Panc1 (cell line): ENCODE measurements at regions not wholly inside any gene's neighbourhood (a gene's known extent, or its start where the extent isn't known, plus 50 kb on each side); places are given as distances from the start of the nearest gene placed in this dataset.
"Not testable (repeated sequence)": the region's sequence is repeated elsewhere in the genome, so short reads cannot be mapped to it uniquely, and the experiment has no call there.

Source experiments
- ATAC-seq: fragments of 200-7000 bp; cut with Tn5 transposase; 2 replicates; pipeline ENCODE4 v1.9.1; 2020; ENCODE audit warnings: mild to moderate bottlenecking, moderate library complexity
- BruUV-seq: library from RNA; stranded (reverse); fragments of 400-500 nt; replicated peaks from 2 replicates; lab custom pipeline; 2021; lab: Mats Ljungman, UMichigan
- CTCF ChIA-PET: fragments of 300-600 bp; sonication (Branson Sonifier 250); formaldehyde crosslinking; loops from one replicate; lab custom pipeline; 2022; ENCODE audit warnings: antibody characterized with exemption; lab: Charles Lee
- POLR2A ChIA-PET: fragments of 300-600 bp; sonication (Branson Sonifier 250); formaldehyde crosslinking; loops from one replicate; lab custom pipeline; 2022; ENCODE audit warnings: antibody characterized with exemption; lab: Charles Lee
- DNase-seq: peaks from one replicate; pipeline ENCODE4 v3.0.0-alpha.2; 2010; ENCODE audit warnings: low read depth, low spot score
- H3K27ac ChIP-seq: 2 replicates; pipeline ENCODE4 v1.5.1; 2011; ENCODE audit warnings: mild to moderate bottlenecking, low read length, inconsistent platforms
- H3K27me3 ChIP-seq: fragments of 200-500 bp; sonication (Bioruptor generic); 2 replicates; pipeline ENCODE4 v1.6.0; 2014; ENCODE audit warnings: low read length, inconsistent platforms; ENCODE audit not compliant: control insufficient read depth, insufficient read depth
- H3K36me3 ChIP-seq: fragments of 200-500 bp; sonication (Bioruptor generic); 2 replicates; pipeline ENCODE4 v1.5.1; 2014; ENCODE audit warnings: inconsistent platforms, mild to moderate bottlenecking, low read length, moderate library complexity; ENCODE audit not compliant: control insufficient read depth, insufficient read depth
- H3K4me1 ChIP-seq: 2 replicates; pipeline ENCODE4 v1.5.1; 2011; ENCODE audit warnings: inconsistent platforms, mild to moderate bottlenecking, low read length, moderate library complexity; ENCODE audit not compliant: control insufficient read depth, insufficient read depth
- H3K4me3 ChIP-seq, 2 experiments: 2 replicates each; pipeline ENCODE4 v1.5.1; 2011 to 2012; ENCODE audit warnings: low read depth in 2 of 2, low read length in 2 of 2, mild to moderate bottlenecking in 2 of 2, inconsistent platforms in 1 of 2, moderate library complexity in 1 of 2
- H3K9me3 ChIP-seq: fragments of 200-500 bp; sonication (Bioruptor generic); 2 replicates; pipeline ENCODE4 v1.5.1; 2014; ENCODE audit warnings: low read depth, mild to moderate bottlenecking, inconsistent platforms, low read length, moderate library complexity; ENCODE audit not compliant: control insufficient read depth, insufficient read depth
- POLR2AphosphoS5 ChIP-seq: IDR thresholded peaks from 2 replicates; pipeline ENCODE4 v1.6.1; 2012; ENCODE audit warnings: mild to moderate bottlenecking, low read depth, low read length, moderate library complexity
- SIN3A ChIP-seq: IDR thresholded peaks from 2 replicates; pipeline ENCODE4 v1.6.1; 2012; ENCODE audit warnings: low read depth, mild to moderate bottlenecking, low read length, moderate library complexity, borderline replicate concordance; ENCODE audit not compliant: insufficient read depth
- TCF7L2 ChIP-seq: IDR thresholded peaks from 2 replicates; pipeline ENCODE4 v1.6.1; 2011; ENCODE audit warnings: mild to moderate bottlenecking, low read depth, low read length, inconsistent platforms
- in situ Hi-C: cut with HindIII; loops from 2 replicates; pipeline ENCODE4 v1.10.0; 2016; ENCODE audit warnings: low sequenced_read_pairs, low pct_unique_long_range_greater_than_20kb
- intact Hi-C: fragments of 100-400 bp; cut with micrococcal nuclease; formaldehyde crosslinking; loops from one replicate; pipeline ENCODE4 v1.10.0; 2022; ENCODE audit not compliant: unreplicated experiment
- TF ChIP-seq, protein P1 (sequence below), 2 experiments: IDR thresholded peaks; 2 replicates each; pipeline ENCODE4 v1.6.1; 2011 to 2012; ENCODE audit warnings: low read depth in 2 of 2, control low read depth in 1 of 2, low read length in 1 of 2, mild to moderate bottlenecking in 1 of 2, moderate library complexity in 1 of 2; ENCODE audit not compliant: insufficient read depth in 1 of 2
- TF ChIP-seq, protein P2 (sequence below): fragments of 450-650 bp; IDR thresholded peaks from 2 replicates; pipeline ENCODE4 v1.5.1; 2017; ENCODE audit warnings: mild to moderate bottlenecking

DNA sequence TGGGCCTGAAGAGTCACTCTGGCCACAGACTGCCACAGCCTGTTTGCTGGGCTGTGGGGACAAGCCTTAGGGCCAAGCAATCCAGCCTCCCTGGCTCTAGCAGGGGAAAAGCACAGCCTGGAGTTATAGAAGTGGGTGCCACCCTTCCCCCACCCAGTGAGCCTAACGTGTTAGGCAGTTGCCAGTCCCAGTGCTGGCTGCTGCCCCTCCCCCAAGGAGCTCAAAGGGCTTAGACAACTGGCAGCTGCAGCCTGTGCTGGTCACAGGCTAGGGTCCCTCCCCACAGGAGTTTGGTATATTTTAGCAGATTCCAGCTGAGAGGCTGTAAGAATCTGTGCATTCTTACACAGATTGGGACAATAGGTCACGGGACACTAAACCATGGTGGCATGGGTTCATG is 370.3 kb upstream of the FGF16 start:
- no peak for ATAC-seq
- Histone ChIP-seq H3K4me1 (no peaks in the 10 kb centered on the region), H3K36me3 (no peaks in the 10 kb centered on the region), H3K27ac (no peak overlapping the region), H3K4me3 (no peak overlapping the region), H3K27me3 (no peaks in the 10 kb centered on the region), H3K9me3 (no peaks in the 10 kb centered on the region)
- TF ChIP-seq, protein P1, sequence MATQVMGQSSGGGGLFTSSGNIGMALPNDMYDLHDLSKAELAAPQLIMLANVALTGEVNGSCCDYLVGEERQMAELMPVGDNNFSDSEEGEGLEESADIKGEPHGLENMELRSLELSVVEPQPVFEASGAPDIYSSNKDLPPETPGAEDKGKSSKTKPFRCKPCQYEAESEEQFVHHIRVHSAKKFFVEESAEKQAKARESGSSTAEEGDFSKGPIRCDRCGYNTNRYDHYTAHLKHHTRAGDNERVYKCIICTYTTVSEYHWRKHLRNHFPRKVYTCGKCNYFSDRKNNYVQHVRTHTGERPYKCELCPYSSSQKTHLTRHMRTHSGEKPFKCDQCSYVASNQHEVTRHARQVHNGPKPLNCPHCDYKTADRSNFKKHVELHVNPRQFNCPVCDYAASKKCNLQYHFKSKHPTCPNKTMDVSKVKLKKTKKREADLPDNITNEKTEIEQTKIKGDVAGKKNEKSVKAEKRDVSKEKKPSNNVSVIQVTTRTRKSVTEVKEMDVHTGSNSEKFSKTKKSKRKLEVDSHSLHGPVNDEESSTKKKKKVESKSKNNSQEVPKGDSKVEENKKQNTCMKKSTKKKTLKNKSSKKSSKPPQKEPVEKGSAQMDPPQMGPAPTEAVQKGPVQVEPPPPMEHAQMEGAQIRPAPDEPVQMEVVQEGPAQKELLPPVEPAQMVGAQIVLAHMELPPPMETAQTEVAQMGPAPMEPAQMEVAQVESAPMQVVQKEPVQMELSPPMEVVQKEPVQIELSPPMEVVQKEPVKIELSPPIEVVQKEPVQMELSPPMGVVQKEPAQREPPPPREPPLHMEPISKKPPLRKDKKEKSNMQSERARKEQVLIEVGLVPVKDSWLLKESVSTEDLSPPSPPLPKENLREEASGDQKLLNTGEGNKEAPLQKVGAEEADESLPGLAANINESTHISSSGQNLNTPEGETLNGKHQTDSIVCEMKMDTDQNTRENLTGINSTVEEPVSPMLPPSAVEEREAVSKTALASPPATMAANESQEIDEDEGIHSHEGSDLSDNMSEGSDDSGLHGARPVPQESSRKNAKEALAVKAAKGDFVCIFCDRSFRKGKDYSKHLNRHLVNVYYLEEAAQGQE (IDR thresholded peaks at IDR 0.05; ENCODE audit: insufficient read depth in 1 of 2, low read depth in 2 of 2, low read length in 1 of 2) = no peak
- TF ChIP-seq SIN3A = no peak
- no peak for TF ChIP-seq TCF7L2
- no peak for TF ChIP-seq POLR2AphosphoS5
- TF ChIP-seq, protein P2, sequence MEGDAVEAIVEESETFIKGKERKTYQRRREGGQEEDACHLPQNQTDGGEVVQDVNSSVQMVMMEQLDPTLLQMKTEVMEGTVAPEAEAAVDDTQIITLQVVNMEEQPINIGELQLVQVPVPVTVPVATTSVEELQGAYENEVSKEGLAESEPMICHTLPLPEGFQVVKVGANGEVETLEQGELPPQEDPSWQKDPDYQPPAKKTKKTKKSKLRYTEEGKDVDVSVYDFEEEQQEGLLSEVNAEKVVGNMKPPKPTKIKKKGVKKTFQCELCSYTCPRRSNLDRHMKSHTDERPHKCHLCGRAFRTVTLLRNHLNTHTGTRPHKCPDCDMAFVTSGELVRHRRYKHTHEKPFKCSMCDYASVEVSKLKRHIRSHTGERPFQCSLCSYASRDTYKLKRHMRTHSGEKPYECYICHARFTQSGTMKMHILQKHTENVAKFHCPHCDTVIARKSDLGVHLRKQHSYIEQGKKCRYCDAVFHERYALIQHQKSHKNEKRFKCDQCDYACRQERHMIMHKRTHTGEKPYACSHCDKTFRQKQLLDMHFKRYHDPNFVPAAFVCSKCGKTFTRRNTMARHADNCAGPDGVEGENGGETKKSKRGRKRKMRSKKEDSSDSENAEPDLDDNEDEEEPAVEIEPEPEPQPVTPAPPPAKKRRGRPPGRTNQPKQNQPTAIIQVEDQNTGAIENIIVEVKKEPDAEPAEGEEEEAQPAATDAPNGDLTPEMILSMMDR = no peak
- no TSS peak for BruUV-seq
- POLR2A ChIA-PET = no interaction called here
- CTCF ChIA-PET = no interaction called here
- intact Hi-C loops = no loop called here
- in situ Hi-C loops = no loop called here
- DNase-seq = no peak

DNA sequence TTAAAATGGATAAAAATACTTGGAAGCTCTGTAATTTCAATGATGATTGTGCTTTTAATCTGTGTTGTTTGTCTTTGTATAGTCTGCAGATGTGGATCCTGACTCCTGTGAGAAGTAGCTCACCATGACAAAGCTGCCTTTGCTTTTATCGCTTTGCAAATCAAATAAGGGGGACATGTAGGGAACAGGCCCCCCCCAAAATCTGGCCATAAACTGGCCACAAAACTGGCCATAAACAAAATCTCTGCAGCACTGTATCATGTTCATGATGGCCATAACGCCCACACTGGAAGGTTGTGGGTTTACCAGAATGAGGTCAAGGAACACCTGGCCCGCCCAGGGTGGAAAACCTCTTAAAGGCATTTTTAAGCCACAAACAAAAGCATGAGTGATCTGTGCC is 366.0 kb upstream of the FGF16 start:
- ATAC-seq, H3K4me1 ChIP-seq, DNase-seq, H3K27me3 ChIP-seq, POLR2A ChIA-PET, H3K4me3 ChIP-seq, intact Hi-C loops, BruUV-seq, H3K27ac ChIP-seq, H3K36me3 ChIP-seq, CTCF ChIA-PET, H3K9me3 ChIP-seq, in situ Hi-C loops: not testable (repeated sequence)

DNA sequence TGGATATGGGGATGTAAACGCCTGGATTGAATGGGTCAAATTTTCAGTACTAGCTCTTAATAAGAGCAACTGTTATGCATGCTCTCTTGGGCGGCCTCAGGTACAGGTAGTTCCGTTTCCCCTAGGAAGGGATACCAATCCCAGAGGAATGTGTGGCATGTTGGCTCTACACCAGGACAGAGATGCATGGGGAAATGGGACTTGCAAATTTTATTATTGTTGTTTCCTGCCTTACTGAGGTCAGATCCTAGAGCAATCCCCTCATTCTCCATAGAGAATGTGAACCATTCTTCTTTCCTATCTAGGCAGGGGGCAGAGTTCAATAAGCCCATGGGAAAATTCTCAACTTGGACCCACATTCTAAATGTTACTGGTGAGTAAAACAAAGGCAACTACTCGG is 361.8 kb upstream of the FGF16 start:
- ATAC-seq (no peak), DNase-seq (no peak)
- no peak for TF ChIP-seq SIN3A
- TF ChIP-seq, protein P2 = no peak
- TF ChIP-seq POLR2AphosphoS5 = no peak
- TF ChIP-seq TCF7L2 = no peak
- TF ChIP-seq, protein P1 (IDR thresholded peaks at IDR 0.05; ENCODE audit: insufficient read depth in 1 of 2, low read depth in 2 of 2, low read length in 1 of 2) = no peak
- in situ Hi-C loops (no loop called here), intact Hi-C loops (no loop called here)
- Histone ChIP-seq H3K9me3 (no peaks in the 10 kb centered on the region), H3K4me1 (no peaks in the 10 kb centered on the region), H3K27ac (no peak overlapping the region), H3K4me3 (no peak overlapping the region), H3K36me3 (no peaks in the 10 kb centered on the region), H3K27me3 (no peaks in the 10 kb centered on the region)
- POLR2A ChIA-PET = no interaction called here
- CTCF ChIA-PET = no interaction called here
- BruUV-seq = no TSS peak
